ENCODE measurements at regions not wholly inside any gene's neighbourhood (a gene's known extent, or its start where the extent isn't known, plus 50 kb on each side); places are given as distances from the start of the nearest gene placed in this dataset.

DNA sequence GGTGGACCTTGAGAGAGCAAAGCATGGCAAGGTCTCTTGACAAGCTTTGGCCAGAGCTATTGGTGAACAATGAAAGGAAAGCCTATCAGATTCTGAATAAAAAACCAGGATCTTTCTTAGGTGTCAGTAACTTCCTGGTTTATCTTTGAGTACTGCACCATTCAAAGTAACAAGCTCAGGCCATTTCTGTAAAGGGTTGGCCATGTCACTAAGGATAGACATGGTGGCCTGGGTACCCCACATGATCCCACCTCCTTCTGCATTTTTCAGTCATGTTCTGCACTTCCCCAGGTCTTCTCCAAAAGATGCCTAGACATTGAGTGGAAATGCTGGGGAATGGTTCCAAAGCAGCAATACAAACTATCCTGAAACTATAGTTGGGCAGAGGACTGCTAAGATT is 242.0 kb downstream of the ARHGAP12 start:
- TF ChIP-seq FOS (IDR thresholded peaks at IDR 0.05; ENCODE audit: low read depth, low read length): no peak
- no peak for TF ChIP-seq POLR2A (IDR thresholded peaks at IDR 0.05; ENCODE audit: low read depth, low read length)
- TF ChIP-seq, protein P1, sequence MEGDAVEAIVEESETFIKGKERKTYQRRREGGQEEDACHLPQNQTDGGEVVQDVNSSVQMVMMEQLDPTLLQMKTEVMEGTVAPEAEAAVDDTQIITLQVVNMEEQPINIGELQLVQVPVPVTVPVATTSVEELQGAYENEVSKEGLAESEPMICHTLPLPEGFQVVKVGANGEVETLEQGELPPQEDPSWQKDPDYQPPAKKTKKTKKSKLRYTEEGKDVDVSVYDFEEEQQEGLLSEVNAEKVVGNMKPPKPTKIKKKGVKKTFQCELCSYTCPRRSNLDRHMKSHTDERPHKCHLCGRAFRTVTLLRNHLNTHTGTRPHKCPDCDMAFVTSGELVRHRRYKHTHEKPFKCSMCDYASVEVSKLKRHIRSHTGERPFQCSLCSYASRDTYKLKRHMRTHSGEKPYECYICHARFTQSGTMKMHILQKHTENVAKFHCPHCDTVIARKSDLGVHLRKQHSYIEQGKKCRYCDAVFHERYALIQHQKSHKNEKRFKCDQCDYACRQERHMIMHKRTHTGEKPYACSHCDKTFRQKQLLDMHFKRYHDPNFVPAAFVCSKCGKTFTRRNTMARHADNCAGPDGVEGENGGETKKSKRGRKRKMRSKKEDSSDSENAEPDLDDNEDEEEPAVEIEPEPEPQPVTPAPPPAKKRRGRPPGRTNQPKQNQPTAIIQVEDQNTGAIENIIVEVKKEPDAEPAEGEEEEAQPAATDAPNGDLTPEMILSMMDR (conservative IDR thresholded peaks at IDR 0.05; ENCODE audit: low read depth, low read length): no peak
- TF ChIP-seq SMC3 (IDR thresholded peaks at IDR 0.05; ENCODE audit: low read depth, low read length): no peak
- TF ChIP-seq, protein P2, sequence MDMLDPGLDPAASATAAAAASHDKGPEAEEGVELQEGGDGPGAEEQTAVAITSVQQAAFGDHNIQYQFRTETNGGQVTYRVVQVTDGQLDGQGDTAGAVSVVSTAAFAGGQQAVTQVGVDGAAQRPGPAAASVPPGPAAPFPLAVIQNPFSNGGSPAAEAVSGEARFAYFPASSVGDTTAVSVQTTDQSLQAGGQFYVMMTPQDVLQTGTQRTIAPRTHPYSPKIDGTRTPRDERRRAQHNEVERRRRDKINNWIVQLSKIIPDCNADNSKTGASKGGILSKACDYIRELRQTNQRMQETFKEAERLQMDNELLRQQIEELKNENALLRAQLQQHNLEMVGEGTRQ (IDR thresholded peaks at IDR 0.05; ENCODE audit: low read depth, low read length): no peak
- TF ChIP-seq RAD21 (IDR thresholded peaks at IDR 0.05; ENCODE audit: low read length): no peak
- TF ChIP-seq, protein P3, sequence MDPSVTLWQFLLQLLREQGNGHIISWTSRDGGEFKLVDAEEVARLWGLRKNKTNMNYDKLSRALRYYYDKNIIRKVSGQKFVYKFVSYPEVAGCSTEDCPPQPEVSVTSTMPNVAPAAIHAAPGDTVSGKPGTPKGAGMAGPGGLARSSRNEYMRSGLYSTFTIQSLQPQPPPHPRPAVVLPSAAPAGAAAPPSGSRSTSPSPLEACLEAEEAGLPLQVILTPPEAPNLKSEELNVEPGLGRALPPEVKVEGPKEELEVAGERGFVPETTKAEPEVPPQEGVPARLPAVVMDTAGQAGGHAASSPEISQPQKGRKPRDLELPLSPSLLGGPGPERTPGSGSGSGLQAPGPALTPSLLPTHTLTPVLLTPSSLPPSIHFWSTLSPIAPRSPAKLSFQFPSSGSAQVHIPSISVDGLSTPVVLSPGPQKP (IDR thresholded peaks at IDR 0.05; ENCODE audit: borderline replicate concordance, low read depth, low read length): no peak
- TF ChIP-seq RCOR1 (IDR thresholded peaks at IDR 0.05; ENCODE audit: insufficient replicate concordance, low read length): no peak
- no peak for TF ChIP-seq CEBPB (IDR thresholded peaks at IDR 0.05; ENCODE audit: low read depth, low read length)
